ENCODE measurements at regions not wholly inside any gene's neighbourhood (a gene's known extent, or its start where the extent isn't known, plus 50 kb on each side); places are given as distances from the start of the nearest gene placed in this dataset.

DNA sequence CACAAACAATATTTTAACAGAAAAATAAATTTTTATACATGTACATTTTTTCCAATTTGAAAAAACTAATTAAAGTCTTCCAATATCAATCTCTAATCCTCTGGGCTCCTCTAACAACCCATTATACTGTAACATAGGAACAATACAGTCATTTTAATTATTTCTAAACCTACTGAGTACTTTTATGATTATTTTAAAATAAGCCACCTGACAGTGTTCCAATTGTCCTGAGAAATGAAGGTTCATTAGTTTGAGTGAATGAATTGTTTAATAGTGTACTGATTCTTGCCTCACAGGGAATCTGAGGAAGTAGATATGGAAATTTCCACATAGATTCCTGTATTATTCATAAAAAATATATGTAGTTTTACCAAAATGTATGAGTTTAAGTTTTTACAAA lies 123.1 kb upstream of the EYS start:
- no peak for TF ChIP-seq EZH2 (IDR thresholded peaks at IDR 0.05; ENCODE audit: borderline replicate concordance)
- no peak for TF ChIP-seq CTCF (IDR thresholded peaks at IDR 0.05; ENCODE audit: poor library complexity)
- no peak for TF ChIP-seq EZH2phosphoT487 (IDR thresholded peaks at IDR 0.05; ENCODE audit: low read depth, severe bottlenecking, unreplicated experiment)

Measured in hepatocyte (in vitro differentiated cells).